ENCODE measurements at regions not wholly inside any gene's neighbourhood (a gene's known extent, or its start where the extent isn't known, plus 50 kb on each side); places are given as distances from the start of the nearest gene placed in this dataset.
A peak's percentile ranks its signal among the peaks of the same experiment; 100 is the strongest.

DNA sequence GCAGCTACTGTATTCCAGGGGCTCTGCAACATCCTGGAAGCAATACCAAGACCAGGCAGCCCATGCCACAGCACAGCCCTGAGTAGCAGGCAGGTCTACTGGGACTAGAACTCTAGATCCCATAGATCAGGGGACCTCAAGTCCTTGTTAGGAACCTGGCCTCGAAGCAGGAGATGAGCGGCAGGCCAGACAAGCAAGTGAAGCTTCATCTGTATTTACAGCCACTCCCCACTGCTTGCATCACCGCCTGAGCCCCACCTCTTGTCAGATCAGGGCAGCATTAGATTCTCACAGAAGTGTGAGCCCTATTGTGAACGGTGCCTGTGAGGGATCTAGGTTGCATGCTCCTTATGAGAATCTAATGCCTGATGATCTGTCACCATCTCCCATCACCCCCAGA is 295.7 kb upstream of the TNRC6C start:
- Histone ChIP-seq H3K27ac (ENCODE audit: insufficient read depth in 1 of 2, low read depth in 1 of 2, low read length in 2 of 2, poor library complexity in 1 of 2, severe bottlenecking in 2 of 2) (no peak overlapping the region), H3K4me3 (ENCODE audit: control insufficient read depth in 1 of 7, extremely low read depth in 1 of 7, insufficient read depth in 4 of 7, low read depth in 2 of 7, low read length in 6 of 7) (no peak overlapping the region), H3K27me3 (replicated peaks in 2 of 5; ENCODE audit: control insufficient read depth in 4 of 5, insufficient read depth in 5 of 5, low read length in 4 of 5) (no peaks in the 10 kb centered on the region), H3K9me3 (ENCODE audit: control extremely low read depth in 1 of 5, control insufficient read depth in 4 of 5, insufficient read depth in 2 of 5, low read depth in 1 of 5, low read length in 4 of 5) (peaks cover 0 to 9% (median 2%) of the 10 kb centered on the region in 5 experiments), H3K4me1 (ENCODE audit: control extremely low read depth in 1 of 4, control insufficient read depth in 4 of 4, insufficient read depth in 4 of 4, low read length in 3 of 4) (peaks cover 7 to 16% (median 15%) of the 10 kb centered on the region in 4 experiments), H3K36me3 (ENCODE audit: control insufficient read depth in 4 of 4, insufficient read depth in 4 of 4, low read length in 3 of 4) (no peaks in the 10 kb centered on the region)
- POLR2A ChIA-PET = no interaction called here
- no peak for DNase-seq
- CTCF ChIA-PET = no interaction called here
- 100% methylated on average over 1 of the region's 4 CpGs for WGBS (ENCODE audit: insufficient coverage)

DNA sequence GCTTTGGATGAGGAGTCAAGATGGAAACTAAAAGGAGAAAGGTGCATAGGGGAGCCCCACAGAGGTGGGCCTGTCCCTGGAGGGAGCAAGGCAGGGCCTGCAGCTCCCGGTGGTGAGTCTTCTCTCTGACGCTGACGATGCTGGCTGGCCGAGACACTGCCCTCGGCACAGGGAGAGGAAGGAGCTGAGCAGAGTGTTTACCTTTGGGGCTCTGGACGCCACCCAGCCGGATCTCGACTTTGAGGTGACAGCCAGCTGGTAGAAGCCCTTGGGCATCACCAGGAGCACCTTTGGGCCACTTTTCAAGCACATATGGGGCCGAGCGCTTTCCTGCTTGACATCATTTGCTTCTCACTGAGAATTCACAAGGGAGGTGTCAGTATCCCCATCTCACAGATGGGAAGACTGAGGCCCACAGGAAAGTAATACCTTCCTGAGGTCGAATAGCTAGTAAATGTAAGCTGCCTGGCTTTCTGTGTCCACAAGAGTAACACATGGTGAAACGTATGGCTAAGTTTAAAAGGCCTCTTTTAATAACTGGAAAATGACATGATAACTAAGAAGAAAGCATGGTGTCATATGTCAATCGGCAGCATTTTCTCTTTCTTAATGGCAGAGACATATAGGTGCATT is 294.3 kb upstream of the TNRC6C start:
- POLR2A ChIA-PET = no interaction called here
- 96% methylated on average over 12 of the region's 13 CpGs for WGBS (ENCODE audit: insufficient coverage)
- CTCF ChIA-PET = no interaction called here

DNA sequence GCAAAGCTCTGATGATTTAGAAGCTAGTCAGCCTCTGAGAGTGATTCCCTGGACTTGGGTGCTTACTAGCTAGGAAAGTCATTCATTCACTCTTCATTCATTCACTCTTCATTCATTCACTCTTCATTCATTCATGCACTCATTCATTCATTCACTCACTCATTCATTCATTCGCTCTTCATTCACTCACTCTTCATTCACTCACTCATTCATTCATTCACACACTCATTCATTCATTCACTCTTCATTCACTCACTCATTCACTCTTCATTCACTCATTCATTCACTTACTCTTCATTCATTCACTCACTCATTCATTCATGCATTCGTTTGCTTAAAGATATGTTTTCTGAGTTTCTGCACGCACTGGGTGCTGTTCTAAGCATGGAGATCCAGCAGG is 292.7 kb upstream of the TNRC6C start:
- no peaks in the 10 kb centered on the region for H3K27me3 ChIP-seq (replicated peaks in 2 of 5; ENCODE audit: control insufficient read depth in 4 of 5, insufficient read depth in 5 of 5, low read length in 4 of 5)
- POLR2A ChIA-PET = interaction anchor here (1.0 kb wide), 1 partner anchor 56 kb away, joined by 3 read pairs; no protein-coding TSS in a partner anchor
- H3K4me1 ChIP-seq (ENCODE audit: control extremely low read depth in 1 of 4, control insufficient read depth in 4 of 4, insufficient read depth in 4 of 4, low read length in 3 of 4) = peaks cover 7 to 19% (median 15%) of the 10 kb centered on the region in 4 experiments
- no peak overlapping the region for H3K4me3 ChIP-seq (ENCODE audit: control insufficient read depth in 1 of 7, extremely low read depth in 1 of 7, insufficient read depth in 4 of 7, low read depth in 2 of 7, low read length in 6 of 7)
- H3K9me3 ChIP-seq (ENCODE audit: control extremely low read depth in 1 of 5, control insufficient read depth in 4 of 5, insufficient read depth in 2 of 5, low read depth in 1 of 5, low read length in 4 of 5) = peaks cover 0 to 15% (median 0%) of the 10 kb centered on the region in 5 experiments
- no peaks in the 10 kb centered on the region for H3K36me3 ChIP-seq (ENCODE audit: control insufficient read depth in 4 of 4, insufficient read depth in 4 of 4, low read length in 3 of 4)
- CTCF ChIA-PET = no interaction called here
- 94% methylated on average over 2 of the region's 3 CpGs for WGBS (ENCODE audit: insufficient coverage)
- H3K27ac ChIP-seq (ENCODE audit: insufficient read depth in 1 of 2, low read depth in 1 of 2, low read length in 2 of 2, poor library complexity in 1 of 2, severe bottlenecking in 2 of 2) = no peak overlapping the region
- peak in 1 of 3 donors; percentile 29 for DNase-seq

More for the DNA sequence above, 294.3 kb upstream of the TNRC6C start:
- no peak for DNase-seq
- Histone ChIP-seq H3K4me3 (ENCODE audit: control insufficient read depth in 1 of 7, extremely low read depth in 1 of 7, insufficient read depth in 4 of 7, low read depth in 2 of 7, low read length in 6 of 7) (no peak overlapping the region), H3K9me3 (ENCODE audit: control extremely low read depth in 1 of 5, control insufficient read depth in 4 of 5, insufficient read depth in 2 of 5, low read depth in 1 of 5, low read length in 4 of 5) (peaks cover 0 to 15% (median 0%) of the 10 kb centered on the region in 5 experiments), H3K4me1 (ENCODE audit: control extremely low read depth in 1 of 4, control insufficient read depth in 4 of 4, insufficient read depth in 4 of 4, low read length in 3 of 4) (peaks cover 7 to 19% (median 15%) of the 10 kb centered on the region in 4 experiments), H3K36me3 (ENCODE audit: control insufficient read depth in 4 of 4, insufficient read depth in 4 of 4, low read length in 3 of 4) (no peaks in the 10 kb centered on the region), H3K27me3 (replicated peaks in 2 of 5; ENCODE audit: control insufficient read depth in 4 of 5, insufficient read depth in 5 of 5, low read length in 4 of 5) (no peaks in the 10 kb centered on the region), H3K27ac (ENCODE audit: insufficient read depth in 1 of 2, low read depth in 1 of 2, low read length in 2 of 2, poor library complexity in 1 of 2, severe bottlenecking in 2 of 2) (no peak overlapping the region)

DNA sequence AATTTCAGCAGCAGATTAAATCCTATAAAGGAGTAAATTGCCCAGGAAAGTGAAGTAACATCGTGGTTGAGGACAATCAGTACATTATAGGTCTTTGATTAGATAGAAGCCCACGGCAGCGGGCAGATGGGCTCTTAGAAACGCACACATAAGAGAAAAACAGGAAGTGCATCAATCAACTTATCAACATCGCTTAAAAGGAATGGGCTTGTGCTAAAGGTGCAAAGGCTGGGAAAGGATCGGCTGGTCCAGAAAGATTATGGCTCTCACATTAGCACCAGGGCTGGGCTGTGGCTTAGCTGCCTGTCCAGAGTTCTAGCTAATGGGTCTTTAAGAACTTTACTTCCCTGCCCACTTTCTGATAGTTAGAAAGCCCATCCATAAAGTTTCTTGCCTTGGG is 292.0 kb upstream of the TNRC6C start:
- H3K4me1 ChIP-seq (ENCODE audit: control extremely low read depth in 1 of 4, control insufficient read depth in 4 of 4, insufficient read depth in 4 of 4, low read length in 3 of 4) = peaks cover 7 to 19% (median 15%) of the 10 kb centered on the region in 4 experiments
- H3K36me3 ChIP-seq (ENCODE audit: control insufficient read depth in 4 of 4, insufficient read depth in 4 of 4, low read length in 3 of 4) = no peaks in the 10 kb centered on the region
- POLR2A ChIA-PET = no interaction called here
- WGBS (ENCODE audit: insufficient coverage) = 6% methylated on average over 3 of the region's 6 CpGs
- peak overlapping the region in 1 of 2 experiments; percentile 55 for H3K27ac ChIP-seq (ENCODE audit: insufficient read depth in 1 of 2, low read depth in 1 of 2, low read length in 2 of 2, poor library complexity in 1 of 2, severe bottlenecking in 2 of 2)
- H3K4me3 ChIP-seq (ENCODE audit: control insufficient read depth in 1 of 7, extremely low read depth in 1 of 7, insufficient read depth in 4 of 7, low read depth in 2 of 7, low read length in 6 of 7) = peak overlapping the region in 2 of 7 experiments; percentile 5 to 46
- CTCF ChIA-PET = interaction anchor here (0.8 to 1.4 kb wide), 3 partner anchors 18 to 353 kb away, joined by 3 to 5 read pairs (median 3); no protein-coding TSS in a partner anchor
- no peaks in the 10 kb centered on the region for H3K27me3 ChIP-seq (replicated peaks in 2 of 5; ENCODE audit: control insufficient read depth in 4 of 5, insufficient read depth in 5 of 5, low read length in 4 of 5)
- peak; percentile 29 to 82 (median 72) for DNase-seq
- peaks cover 0 to 15% (median 0%) of the 10 kb centered on the region in 5 experiments for H3K9me3 ChIP-seq (ENCODE audit: control extremely low read depth in 1 of 5, control insufficient read depth in 4 of 5, insufficient read depth in 2 of 5, low read depth in 1 of 5, low read length in 4 of 5)

DNA sequence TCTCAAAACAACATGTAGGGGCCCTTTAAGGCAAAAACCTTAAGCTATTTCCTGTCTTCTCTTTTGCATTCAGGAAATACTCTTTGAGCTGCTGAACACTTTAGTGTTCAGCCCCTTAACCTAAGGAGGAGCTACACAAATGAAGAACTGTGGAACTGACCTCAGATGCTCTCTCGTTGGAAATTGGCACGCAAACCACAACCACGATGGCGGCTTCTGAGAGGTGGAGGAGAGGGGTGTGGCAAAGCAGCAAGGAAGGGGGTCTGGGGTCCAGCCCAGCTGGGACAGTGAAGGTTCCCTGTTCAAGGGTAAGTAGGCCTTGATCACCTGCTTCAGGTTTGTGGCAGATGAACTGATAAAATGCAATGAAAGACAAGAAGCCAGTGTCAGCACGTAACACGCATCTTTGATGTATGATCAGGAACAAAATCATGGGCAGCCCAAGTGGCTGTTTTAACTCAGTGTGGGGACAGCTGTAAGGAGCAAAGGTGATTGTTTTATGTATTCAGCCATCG is 291.6 kb upstream of the TNRC6C start:
- H3K9me3 ChIP-seq (ENCODE audit: control extremely low read depth in 1 of 5, control insufficient read depth in 4 of 5, insufficient read depth in 2 of 5, low read depth in 1 of 5, low read length in 4 of 5) = peaks cover 0 to 15% (median 3%) of the 10 kb centered on the region in 5 experiments
- peak; percentile 62 to 92 (median 91) for DNase-seq
- peak overlapping the region in 4 of 7 experiments; percentile 6 to 48 (median 28) for H3K4me3 ChIP-seq (ENCODE audit: control insufficient read depth in 1 of 7, extremely low read depth in 1 of 7, insufficient read depth in 4 of 7, low read depth in 2 of 7, low read length in 6 of 7)
- peaks cover 7 to 19% (median 15%) of the 10 kb centered on the region in 4 experiments for H3K4me1 ChIP-seq (ENCODE audit: control extremely low read depth in 1 of 4, control insufficient read depth in 4 of 4, insufficient read depth in 4 of 4, low read length in 3 of 4)
- H3K27me3 ChIP-seq (replicated peaks in 2 of 5; ENCODE audit: control insufficient read depth in 4 of 5, insufficient read depth in 5 of 5, low read length in 4 of 5) = no peaks in the 10 kb centered on the region
- 23% methylated on average over 6 of the region's 7 CpGs for WGBS (ENCODE audit: insufficient coverage)
- H3K36me3 ChIP-seq (ENCODE audit: control insufficient read depth in 4 of 4, insufficient read depth in 4 of 4, low read length in 3 of 4) = no peaks in the 10 kb centered on the region
- H3K27ac ChIP-seq (ENCODE audit: insufficient read depth in 1 of 2, low read depth in 1 of 2, low read length in 2 of 2, poor library complexity in 1 of 2, severe bottlenecking in 2 of 2) = peak overlapping the region in 1 of 2 experiments; percentile 55
- CTCF ChIA-PET = interaction anchor here (0.8 to 1.6 kb wide), 4 partner anchors 13 to 352 kb away, joined by 3 to 5 read pairs (median 3); no protein-coding TSS in a partner anchor
- POLR2A ChIA-PET = no interaction called here

DNA sequence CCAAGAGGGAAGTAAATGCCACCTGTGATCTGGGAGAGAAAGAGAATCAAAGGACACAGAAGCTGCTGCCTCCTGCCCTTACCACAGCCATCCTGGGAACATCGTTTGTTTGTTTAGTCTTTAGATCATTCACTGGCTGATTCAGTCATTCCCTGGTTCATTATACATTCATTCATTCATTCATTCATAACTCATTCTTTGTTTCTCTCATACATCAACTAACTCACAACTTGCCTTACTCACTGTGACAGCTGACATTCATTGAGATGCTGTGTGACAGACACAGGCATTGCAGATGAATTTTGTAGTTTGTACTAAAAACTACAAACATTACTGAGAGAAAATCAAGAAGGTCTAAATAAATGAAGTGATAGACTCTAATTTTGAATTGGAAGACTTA is 291.0 kb upstream of the TNRC6C start:
- Histone ChIP-seq H3K4me1 (ENCODE audit: control extremely low read depth in 1 of 4, control insufficient read depth in 4 of 4, insufficient read depth in 4 of 4, low read length in 3 of 4) (peaks cover 7 to 19% (median 15%) of the 10 kb centered on the region in 4 experiments), H3K4me3 (ENCODE audit: control insufficient read depth in 1 of 7, extremely low read depth in 1 of 7, insufficient read depth in 4 of 7, low read depth in 2 of 7, low read length in 6 of 7) (peak overlapping the region in 2 of 7 experiments; percentile 29 to 48), H3K27me3 (replicated peaks in 2 of 5; ENCODE audit: control insufficient read depth in 4 of 5, insufficient read depth in 5 of 5, low read length in 4 of 5) (no peaks in the 10 kb centered on the region), H3K27ac (ENCODE audit: insufficient read depth in 1 of 2, low read depth in 1 of 2, low read length in 2 of 2, poor library complexity in 1 of 2, severe bottlenecking in 2 of 2) (peak overlapping the region in 1 of 2 experiments; percentile 55), H3K36me3 (ENCODE audit: control insufficient read depth in 4 of 4, insufficient read depth in 4 of 4, low read length in 3 of 4) (no peaks in the 10 kb centered on the region), H3K9me3 (ENCODE audit: control extremely low read depth in 1 of 5, control insufficient read depth in 4 of 5, insufficient read depth in 2 of 5, low read depth in 1 of 5, low read length in 4 of 5) (peaks cover 0 to 15% (median 4%) of the 10 kb centered on the region in 5 experiments)
- DNase-seq = no peak
- ChIA-PET POLR2A (no interaction called here), CTCF (interaction anchor here (1.4 to 1.6 kb wide), 2 partner anchors 13 to 17 kb away, joined by 3 to 5 read pairs; no protein-coding TSS in a partner anchor)
- WGBS (ENCODE audit: insufficient coverage) = 33% methylated on average over 1 of the region's 1 CpG

DNA sequence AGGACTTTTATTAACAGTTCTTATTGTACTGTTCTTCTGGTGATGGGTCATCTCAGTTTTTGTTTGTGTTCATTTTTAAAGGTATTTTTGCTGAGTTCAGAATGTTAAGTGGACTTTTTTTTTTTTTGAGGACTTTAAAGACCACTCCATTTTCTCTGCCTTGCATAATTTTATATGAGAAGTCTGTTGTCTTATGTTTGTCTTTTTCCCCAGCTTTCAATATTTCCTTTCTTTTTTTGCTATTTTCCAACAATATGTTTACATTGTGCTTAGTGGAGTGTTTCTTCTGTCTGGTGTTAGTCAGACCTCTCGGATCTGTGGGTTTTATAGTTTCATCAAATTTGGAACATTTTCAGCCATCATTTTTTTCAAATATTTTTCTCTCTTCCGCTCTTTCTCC is 290.0 kb upstream of the TNRC6C start:
- peaks cover 7 to 19% (median 15%) of the 10 kb centered on the region in 4 experiments for H3K4me1 ChIP-seq (ENCODE audit: control extremely low read depth in 1 of 4, control insufficient read depth in 4 of 4, insufficient read depth in 4 of 4, low read length in 3 of 4)
- no peak overlapping the region for H3K4me3 ChIP-seq (ENCODE audit: control insufficient read depth in 1 of 7, extremely low read depth in 1 of 7, insufficient read depth in 4 of 7, low read depth in 2 of 7, low read length in 6 of 7)
- no CpG with 5 or more reads among the region's 2 CpGs for WGBS (ENCODE audit: insufficient coverage)
- CTCF ChIA-PET = interaction anchor here (1.0 to 1.6 kb wide), 2 partner anchors 12 to 23 kb away, joined by 3 read pairs; no protein-coding TSS in a partner anchor
- H3K27me3 ChIP-seq (replicated peaks in 2 of 5; ENCODE audit: control insufficient read depth in 4 of 5, insufficient read depth in 5 of 5, low read length in 4 of 5) = no peaks in the 10 kb centered on the region
- POLR2A ChIA-PET = no interaction called here
- H3K36me3 ChIP-seq (ENCODE audit: control insufficient read depth in 4 of 4, insufficient read depth in 4 of 4, low read length in 3 of 4) = no peaks in the 10 kb centered on the region
- no peak overlapping the region for H3K27ac ChIP-seq (ENCODE audit: insufficient read depth in 1 of 2, low read depth in 1 of 2, low read length in 2 of 2, poor library complexity in 1 of 2, severe bottlenecking in 2 of 2)
- peak in 1 of 3 donors; percentile 20 for DNase-seq
- peaks cover 0 to 15% (median 4%) of the 10 kb centered on the region in 5 experiments for H3K9me3 ChIP-seq (ENCODE audit: control extremely low read depth in 1 of 5, control insufficient read depth in 4 of 5, insufficient read depth in 2 of 5, low read depth in 1 of 5, low read length in 4 of 5)
